Skin epidermis (tissue), 12 donors: ENCODE measurements at regions not wholly inside any gene's neighbourhood (a gene's known extent, or its start where the extent isn't known, plus 50 kb on each side); places are given as distances from the start of the nearest gene placed in this dataset.
A peak's percentile ranks its signal among the peaks of the same experiment; 100 is the strongest.

Experiments used
- H3K27ac ChIP-seq, 21 experiments: fragments of 200-600 bp; sonication (generic) in 11 of 21; one replicate each; pipeline ENCODE4 v1.5.0; 2020; ENCODE audit warnings: mild to moderate bottlenecking in 3 of 21, inconsistent platforms in 2 of 21, moderate library complexity in 2 of 21
- H3K4me3 ChIP-seq, 7 experiments: fragments of 200-600 bp; sonication (generic) in 2 of 7; one replicate each; pipeline ENCODE4 v1.5.0; 2020; ENCODE audit warnings: inconsistent platforms in 2 of 7, mild to moderate bottlenecking in 2 of 7, moderate library complexity in 1 of 7

DNA sequence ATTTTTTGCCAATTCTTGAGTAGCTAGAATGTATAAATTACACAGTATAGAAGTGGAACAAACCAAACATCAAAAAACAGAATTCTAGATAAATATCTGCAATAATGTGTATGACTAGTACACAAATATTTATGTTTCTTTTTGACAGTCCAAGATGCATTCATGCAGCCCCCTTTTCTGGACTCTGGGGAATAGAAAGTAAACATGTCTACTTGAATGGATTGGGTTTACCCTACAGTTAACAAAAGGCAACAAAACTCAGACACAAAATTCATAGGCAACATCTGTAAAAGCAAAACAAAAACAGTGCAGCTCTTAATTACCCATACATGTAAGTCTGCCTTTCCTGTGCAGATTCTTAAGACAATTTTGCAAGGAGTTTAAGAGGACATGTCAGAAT is 419.4 kb upstream of the DACH1 start:
- H3K27ac ChIP-seq, result no peak overlapping the region
- no peak overlapping the region for H3K4me3 ChIP-seq

DNA sequence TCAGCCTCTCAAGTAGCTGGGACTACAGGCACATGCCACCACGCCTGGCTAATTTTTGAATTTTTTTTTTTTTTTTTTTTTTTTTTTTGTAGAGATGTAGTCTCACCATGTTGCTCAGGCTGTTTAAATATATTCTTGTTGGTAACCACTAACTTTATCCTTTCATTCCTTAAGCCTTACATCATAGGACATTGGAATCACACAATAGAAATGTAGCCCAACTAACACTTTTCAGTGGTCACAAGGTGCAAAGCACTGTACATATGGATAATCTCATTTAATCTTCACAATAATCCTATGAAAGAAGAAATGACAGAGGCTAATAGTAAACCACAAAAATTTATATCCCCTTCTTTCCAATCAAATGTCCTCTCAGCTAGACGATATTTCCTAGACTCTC is 417.8 kb upstream of the DACH1 start:
- Histone ChIP-seq H3K4me3 (no peak overlapping the region), H3K27ac (no peak overlapping the region)

DNA sequence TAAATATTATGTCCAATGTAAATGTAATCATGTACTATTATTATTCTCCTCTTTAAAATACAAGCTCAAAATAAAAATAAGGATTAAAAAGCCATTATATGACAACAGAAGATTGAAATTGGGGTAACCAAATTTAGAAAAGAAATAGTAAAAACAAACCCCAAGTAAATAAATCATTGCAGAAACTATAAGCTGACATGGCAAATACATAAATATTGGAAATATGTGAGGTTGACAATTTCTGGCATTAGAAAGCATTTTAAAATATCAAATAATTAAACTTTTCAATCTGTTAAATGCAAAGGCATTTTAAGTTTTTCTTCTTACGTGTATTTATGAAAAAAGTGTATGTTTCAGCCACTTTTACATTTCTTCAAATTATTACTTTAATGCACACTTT is 394.7 kb upstream of the DACH1 start:
- H3K4me3 ChIP-seq, result no peak overlapping the region
- no peak overlapping the region for H3K27ac ChIP-seq

DNA sequence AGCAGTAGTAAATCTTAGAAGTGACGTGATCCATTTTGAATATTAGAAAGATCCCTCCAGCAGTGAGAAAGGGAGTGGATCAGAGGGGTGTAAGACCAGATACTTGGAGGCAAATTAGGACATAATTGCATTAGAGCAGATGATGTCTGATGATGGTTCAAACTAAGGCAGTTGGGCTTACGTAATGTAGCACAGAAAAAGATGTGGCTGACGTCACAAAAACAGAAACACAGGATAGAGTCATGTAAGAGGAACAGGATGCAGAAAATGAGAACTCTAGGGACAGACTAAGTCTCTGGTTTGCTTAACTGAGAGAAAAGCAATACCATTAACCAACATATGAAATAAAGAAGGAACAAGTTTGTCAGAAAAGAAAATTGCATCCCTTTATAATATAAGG is 392.5 kb upstream of the DACH1 start:
- H3K27ac ChIP-seq, result no peak overlapping the region
- no peak overlapping the region for H3K4me3 ChIP-seq

DNA sequence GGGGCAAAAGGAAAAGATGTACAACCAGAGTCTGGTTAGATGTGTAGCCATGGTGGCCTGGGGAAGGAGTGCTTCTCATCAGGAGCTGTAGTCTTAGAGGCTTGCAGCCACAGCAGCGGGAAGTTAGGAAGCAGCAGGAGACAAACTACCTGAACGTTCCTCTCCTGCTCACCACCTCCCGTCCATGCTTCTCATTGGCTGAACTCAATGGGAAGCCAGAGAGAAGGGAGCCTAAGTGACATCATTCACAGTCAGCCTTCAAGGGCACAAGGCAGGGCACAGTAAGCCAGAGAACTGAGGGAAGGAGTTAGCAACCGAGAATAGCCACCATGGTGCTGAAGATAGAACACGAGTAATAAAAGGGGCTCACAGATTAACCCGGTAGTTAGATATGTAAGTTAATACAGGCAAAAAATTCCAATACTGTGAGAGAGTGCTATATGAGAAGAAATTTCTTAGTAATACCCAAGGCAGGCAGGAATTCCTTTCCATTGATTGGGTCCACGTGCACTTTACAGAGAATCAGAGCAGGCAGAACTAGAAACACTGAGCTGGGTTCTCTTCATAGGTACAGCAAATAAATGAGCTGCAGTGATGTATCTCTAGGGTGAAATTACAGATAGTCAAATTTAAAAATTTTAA is 391.5 kb upstream of the DACH1 start:
- no peak overlapping the region for H3K4me3 ChIP-seq
- H3K27ac ChIP-seq, result no peak overlapping the region

DNA sequence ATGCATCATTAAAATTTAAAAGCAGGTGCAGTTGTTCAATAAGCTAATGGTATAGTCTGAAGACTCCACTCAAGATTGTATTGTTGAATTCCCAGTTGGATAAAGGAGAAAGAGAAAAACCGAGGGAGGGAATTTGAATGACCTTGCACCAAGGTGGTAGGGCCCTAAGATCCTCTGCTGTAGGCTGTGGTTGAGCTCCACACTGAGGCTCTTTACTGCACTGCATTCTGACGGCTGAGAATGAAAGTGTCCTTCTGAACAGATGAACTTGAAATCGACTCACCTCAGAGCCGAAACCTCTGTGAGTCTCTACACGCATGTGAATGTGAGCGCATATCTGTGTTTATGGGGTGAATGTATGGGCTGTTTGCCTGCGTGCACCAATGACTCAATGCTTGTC is 388.9 kb upstream of the DACH1 start:
- H3K27ac ChIP-seq, result no peak overlapping the region
- no peak overlapping the region for H3K4me3 ChIP-seq

DNA sequence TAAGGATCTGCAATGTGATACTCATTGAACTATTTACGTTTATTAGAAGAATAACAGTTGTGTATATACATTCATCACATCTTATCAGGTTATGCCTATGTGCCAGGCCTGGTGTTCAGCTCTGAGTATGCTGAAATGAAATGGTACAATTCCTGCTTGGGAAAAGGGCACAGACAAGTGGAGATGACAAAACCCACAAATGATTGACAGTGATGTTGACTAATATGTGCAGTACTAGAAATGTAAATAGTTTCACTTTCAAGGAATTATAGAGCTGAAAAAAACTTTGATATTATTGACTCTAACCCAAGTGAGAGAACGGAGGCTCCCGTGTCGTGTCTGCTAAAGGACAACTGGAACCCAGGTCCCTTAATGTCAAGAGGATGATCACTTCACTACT is 386.8 kb upstream of the DACH1 start:
- Histone ChIP-seq H3K27ac (no peak overlapping the region), H3K4me3 (no peak overlapping the region)

DNA sequence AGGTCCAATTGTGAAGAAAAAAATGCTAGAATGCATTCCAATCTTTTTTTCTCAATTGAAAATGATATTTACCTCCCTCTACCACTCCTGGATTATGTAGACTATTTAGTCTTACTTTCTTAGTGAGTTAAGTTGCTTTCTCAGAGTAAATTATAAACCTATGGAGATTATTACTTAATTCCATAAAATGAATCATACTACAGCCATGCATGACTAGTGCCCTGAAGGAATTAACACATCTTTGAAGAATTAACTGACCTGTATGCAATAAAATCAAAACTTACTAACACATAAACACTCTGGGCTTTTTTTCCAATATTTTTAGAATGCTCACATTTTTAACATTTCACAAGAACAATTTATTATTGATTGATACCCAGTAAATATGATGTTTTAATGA is 379.4 kb upstream of the DACH1 start:
- H3K27ac ChIP-seq, result no peak overlapping the region

DNA sequence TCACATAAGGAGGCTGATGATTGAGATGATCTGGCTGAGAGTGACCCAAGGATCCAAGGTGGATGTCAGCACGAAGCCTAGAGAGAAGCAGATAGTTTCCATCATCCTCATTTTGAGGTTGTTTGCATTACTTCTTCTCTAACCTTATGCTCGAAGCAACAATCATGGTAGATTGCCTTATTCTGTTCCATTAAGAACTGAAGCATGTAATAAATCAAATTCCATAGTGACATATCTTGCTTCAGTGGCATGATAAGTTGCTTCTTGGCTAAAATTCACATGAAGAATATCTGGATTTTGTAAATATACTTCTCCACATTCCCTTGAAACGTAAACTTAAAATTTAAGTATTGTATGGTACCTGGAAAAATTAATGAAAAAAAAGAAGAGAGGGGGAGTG is 377.8 kb upstream of the DACH1 start:
- Histone ChIP-seq H3K4me3 (no peak overlapping the region), H3K27ac (no peak overlapping the region)

More for the DNA sequence above, 379.4 kb upstream of the DACH1 start:
- no peak overlapping the region for H3K4me3 ChIP-seq

DNA sequence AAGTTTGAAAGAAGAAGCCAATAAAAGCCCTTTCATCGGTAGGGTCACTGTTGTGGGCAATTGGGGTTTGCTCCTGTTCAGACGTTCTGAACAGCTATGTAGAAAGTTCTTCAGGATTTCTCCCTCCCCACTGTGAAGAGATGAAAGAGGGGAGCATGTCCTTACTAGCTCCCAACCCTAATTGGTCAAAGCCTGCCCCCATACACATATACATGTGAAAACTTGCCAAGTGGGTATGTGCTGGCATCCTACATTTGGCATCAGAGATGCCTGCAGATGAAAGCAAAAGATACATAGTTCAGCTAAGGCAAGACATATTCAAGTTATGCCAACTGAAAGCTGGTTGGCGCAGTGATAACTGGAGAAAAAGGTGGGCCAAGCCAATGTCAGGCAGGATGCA is 363.1 kb upstream of the DACH1 start:
- H3K27ac ChIP-seq, result peak overlapping the region in 1 of 21 experiments; percentile 23
- H3K4me3 ChIP-seq, result no peak overlapping the region

DNA sequence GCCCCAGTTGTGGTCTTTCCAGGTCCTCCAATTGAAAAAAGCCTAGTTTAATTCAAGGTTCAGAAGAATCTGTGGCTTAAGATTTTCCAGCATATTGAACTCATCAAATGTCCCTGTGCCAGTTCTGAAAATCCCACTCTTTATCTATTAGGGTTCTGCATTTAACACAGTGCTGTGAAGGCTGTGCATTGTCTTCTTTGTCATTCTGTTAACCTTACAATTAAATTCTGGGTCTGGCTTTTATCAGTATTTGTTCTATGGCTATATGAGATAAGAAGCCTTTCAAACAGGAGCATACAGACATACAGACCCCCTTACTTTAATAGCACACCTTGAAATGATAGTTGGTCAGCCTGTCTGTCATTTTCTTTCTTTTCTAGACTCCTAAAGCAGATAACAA is 362.1 kb upstream of the DACH1 start:
- Histone ChIP-seq H3K27ac (no peak overlapping the region), H3K4me3 (no peak overlapping the region)

DNA sequence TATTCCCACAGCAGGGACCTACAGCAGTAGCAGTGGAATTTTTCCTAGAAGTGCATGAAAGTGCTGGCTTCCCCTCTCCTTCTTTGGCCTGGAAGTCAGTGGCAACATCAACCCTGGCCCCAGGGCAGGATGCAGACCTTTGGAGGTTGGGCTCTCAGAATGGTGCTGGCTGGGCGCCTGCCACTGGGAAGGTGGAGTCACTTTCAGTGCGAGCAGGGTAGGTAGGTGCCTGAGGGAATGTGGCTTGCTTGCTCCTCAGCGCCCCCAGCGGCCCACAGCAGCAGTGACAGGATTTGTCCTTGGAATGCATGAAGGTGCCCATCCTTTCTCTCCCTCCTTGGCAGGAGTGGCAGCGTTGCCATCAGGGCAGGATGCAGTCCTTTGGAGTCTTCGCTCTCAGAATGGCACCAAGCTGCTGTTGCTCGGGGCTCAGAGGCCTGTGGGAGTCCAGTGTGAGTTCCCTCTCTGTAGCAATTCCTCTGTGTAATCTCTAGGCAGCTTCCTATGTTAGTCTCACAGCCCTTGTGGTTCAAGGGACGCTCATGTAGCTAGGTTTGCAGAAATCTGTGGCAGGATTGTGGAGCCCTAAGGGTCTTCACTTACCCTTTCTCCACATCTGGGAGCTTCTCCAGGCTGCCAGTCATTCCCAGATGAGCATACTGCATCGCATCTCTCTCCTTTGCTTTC is 354.4 kb upstream of the DACH1 start:
- no peak overlapping the region for H3K4me3 ChIP-seq
- H3K27ac ChIP-seq, result no peak overlapping the region

DNA sequence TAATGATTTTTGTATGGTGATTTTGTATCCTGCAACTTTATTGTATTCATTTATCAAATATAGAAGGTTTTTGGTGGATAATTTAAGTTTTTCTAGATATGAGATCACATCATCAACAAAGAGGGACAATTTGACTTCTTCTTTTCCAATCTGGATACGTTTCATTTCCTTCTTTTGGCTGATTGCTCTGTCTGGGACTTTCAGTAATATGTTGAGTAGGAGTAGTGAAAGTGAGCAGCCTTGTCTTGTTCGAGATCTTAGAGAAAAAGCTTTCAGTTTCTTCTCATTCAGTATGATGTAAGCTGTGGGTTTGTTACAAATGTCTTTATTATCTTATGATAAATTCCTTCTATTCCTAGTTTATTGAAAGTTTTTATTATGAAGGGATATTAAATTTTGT is 352.0 kb upstream of the DACH1 start:
- H3K27ac ChIP-seq, result no peak overlapping the region
- H3K4me3 ChIP-seq, result no peak overlapping the region

DNA sequence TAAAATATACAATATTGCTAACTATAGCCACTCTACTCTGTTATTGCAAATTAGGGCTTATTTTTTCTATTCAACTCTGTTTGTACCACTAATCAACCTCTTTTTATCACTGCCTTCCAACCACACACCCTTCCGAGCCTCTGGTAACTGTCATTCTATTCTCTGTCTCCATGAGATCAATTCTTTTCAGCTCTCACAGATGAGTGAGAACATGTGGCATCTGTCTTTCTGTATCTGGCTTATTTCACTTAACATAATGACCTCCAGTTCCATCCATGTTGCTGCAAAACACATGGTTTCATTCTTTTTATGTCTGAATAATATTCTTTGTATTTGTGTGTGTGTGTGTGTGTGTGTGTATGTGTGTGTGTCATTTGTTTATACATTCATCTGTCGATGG is 350.1 kb upstream of the DACH1 start:
- Histone ChIP-seq H3K4me3 (no peak overlapping the region), H3K27ac (no peak overlapping the region)

DNA sequence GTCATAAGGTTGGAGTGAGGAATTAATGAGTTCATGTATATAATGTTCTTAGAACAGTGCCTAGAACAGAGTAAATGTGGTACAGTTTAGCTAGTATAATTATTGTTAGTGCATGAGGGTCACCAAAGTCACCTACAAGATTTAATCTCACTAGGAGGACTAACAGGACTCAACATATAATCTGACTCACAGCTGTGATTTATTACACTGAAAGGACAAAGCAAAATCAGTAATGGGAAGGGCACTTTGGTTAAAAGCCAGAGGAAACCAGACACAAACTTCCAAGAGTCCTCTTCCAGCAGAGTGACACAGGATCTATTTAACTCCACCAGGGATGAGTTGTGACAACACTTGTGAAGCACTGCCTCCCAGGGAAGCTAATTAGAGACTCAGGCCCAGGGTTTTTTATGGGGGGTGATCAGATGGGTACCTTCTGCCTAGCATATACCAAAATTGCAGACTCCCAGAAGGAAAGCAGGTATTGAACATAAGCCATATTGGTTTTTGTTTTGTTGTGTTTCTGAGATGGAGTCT is 341.2 kb upstream of the DACH1 start:
- no peak overlapping the region for H3K27ac ChIP-seq
- no peak overlapping the region for H3K4me3 ChIP-seq

DNA sequence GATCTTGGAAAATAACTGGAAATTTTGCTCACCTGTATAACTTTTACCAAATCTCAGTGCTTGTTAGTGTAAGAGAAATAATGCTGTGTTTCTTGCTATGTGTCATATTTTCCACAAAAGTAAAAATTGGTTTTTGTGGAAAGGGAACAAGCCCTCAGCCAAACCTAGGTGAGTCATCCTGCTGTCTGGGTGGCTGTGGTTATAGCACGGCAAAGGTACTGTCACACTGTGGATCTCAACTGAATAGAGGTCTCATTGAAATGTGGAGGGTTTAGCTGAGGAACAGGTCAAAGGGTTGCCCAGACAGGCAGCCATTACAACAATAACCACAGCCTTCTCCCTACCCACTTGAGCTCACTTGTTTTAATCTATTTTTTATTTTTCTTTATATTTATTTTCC is 338.8 kb upstream of the DACH1 start:
- no peak overlapping the region for H3K4me3 ChIP-seq
- H3K27ac ChIP-seq, result no peak overlapping the region

DNA sequence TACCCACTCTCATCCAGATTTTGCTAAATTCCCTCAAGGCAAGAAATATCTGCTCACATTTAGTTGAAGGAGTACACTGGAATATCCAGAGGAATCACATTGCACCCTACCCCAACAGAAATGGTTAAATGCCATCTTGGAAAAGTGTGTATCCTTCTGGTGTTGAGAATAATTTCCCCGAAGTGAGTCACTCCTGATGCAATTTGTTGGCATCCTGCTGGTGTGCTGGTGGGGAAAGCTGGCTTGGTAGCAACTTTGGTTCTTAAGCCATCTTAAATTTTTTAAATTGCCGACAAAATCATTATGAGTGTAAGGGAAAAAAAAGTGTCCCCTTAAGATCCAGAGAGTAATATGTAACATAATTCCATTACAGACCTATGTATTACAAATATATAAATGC is 337.3 kb upstream of the DACH1 start:
- H3K27ac ChIP-seq, result no peak overlapping the region
- no peak overlapping the region for H3K4me3 ChIP-seq

DNA sequence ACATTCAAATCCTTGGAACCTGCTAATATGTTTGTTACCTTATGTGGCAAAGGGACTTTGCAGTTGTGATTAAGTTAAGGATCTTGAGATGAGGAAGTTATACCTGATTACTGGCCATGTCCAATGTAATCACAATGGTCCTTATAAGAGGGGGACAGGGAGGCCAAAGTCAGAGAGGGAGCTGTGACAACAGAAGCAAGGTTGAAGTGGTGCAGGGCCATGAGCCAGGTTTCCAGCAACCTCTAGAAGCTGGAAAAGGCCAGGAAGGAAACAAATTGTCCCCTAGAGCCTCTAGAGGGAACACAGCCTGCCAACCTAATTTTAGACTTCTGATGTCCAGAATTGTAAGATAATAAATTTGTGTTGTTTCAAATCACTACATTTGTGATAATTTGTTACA is 334.7 kb upstream of the DACH1 start:
- Histone ChIP-seq H3K27ac (no peak overlapping the region), H3K4me3 (no peak overlapping the region)

DNA sequence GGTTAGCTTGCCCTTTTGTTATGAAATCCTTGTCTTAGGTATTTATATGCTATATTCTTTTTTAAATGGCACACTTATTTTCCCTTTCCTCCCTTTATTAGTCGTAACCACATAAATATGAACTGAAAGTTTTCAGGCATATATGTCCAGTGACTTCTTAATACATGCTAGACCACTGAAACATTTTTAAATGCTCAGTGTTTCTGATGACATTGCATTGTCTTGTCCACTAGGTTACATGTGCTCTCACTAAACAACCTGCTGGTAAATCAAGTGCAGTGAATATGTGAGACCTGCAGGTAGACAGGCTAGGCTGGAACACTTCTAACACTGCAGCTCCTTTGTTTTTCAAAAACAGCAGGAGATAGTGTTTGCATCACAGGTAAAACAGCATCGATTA is 332.6 kb upstream of the DACH1 start:
- Histone ChIP-seq H3K27ac (no peak overlapping the region), H3K4me3 (no peak overlapping the region)

DNA sequence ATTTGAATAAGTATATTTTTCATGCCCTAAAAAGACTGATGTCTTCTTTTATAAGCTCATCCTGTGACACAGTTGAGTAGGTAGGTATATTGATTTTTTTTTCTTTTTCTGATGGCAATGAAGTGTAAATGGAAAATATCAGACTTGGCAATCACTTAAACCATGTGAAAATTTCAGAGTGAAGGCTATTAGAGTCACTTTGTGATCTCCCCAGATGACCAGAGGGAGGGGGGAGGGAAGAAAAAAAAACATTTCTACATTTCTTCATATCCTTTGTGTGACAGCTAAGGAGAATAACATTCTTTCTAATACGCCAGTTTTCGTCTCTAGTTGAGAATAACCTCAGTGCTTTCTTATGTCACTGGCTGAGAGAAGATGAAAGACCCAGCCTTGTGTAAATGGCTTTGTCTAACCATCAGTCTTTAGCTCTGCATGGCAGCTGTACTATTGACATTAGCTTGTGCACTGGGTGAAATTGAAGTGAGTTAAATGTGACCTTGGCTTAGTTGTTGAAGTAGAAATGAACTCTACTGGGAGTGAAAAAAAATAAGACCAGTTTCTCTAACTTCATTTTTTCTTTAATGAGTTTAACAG is 332.1 kb upstream of the DACH1 start:
- H3K27ac ChIP-seq, result no peak overlapping the region
- no peak overlapping the region for H3K4me3 ChIP-seq

DNA sequence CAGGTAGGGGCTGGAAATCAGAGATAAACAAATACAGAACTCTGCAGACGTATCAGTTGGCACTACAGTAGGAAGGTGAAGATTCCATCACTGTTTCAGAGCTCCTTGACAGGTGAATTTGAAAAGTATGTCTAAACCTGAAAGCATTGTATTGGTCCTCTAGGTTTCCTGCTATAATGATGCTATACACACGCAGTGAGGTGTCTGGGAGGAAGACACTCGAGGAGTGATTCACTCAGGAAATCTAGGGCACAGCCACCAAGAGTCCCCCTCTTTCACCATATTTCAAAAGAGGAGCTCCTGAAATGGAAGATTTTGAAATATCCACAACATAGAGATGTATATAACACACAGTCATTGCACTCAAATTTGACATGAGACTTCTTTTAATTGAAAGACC is 331.0 kb upstream of the DACH1 start:
- Histone ChIP-seq H3K27ac (no peak overlapping the region), H3K4me3 (no peak overlapping the region)
